HL-60 (cell line): ENCODE measurements at regions not wholly inside any gene's neighbourhood (a gene's known extent, or its start where the extent isn't known, plus 50 kb on each side); places are given as distances from the start of the nearest gene placed in this dataset.
A peak's percentile ranks its signal among the peaks of the same experiment; 100 is the strongest.

Experiments used
- DNase-seq, 2 experiments: peaks; one replicate each; pipeline ENCODE4 v3.0.0-alpha.2; 2010 to 2020; ENCODE audit warnings: low read depth in 1 of 2, low spot score in 1 of 2
- H3K27ac ChIP-seq: fragments of 250-450 bp; sonication (Bioruptor Pico); replicated peaks from 2 replicates; pipeline ENCODE4 v1.5.1; 2020; ENCODE audit warnings: mild to moderate bottlenecking, moderate library complexity
- H3K27me3 ChIP-seq: fragments of 250-450 bp; sonication (Bioruptor Pico); 2 replicates; pipeline ENCODE4 v1.5.1; 2021; ENCODE audit warnings: mild to moderate bottlenecking, moderate library complexity; ENCODE audit not compliant: insufficient read depth, poor library complexity, severe bottlenecking
- H3K4me3 ChIP-seq: replicated peaks from 2 replicates; pipeline ENCODE4 v1.5.1; 2011; ENCODE audit warnings: mild to moderate bottlenecking, control low read depth, low read length; ENCODE audit not compliant: insufficient read depth
- GABPA ChIP-seq: IDR thresholded peaks from 2 replicates; pipeline ENCODE4 v1.6.1; 2012; ENCODE audit warnings: low read depth
- POLR2AphosphoS5 ChIP-seq: IDR thresholded peaks from 2 replicates; pipeline ENCODE4 v1.6.1; 2012; ENCODE audit warnings: low read depth
- SPI1 ChIP-seq: IDR thresholded peaks from 2 replicates; pipeline ENCODE4 v1.6.1; 2012; ENCODE audit warnings: low read depth, mild to moderate bottlenecking, borderline replicate concordance
- TF ChIP-seq, protein P1 (sequence below): IDR thresholded peaks from 2 replicates; pipeline ENCODE4 v1.6.1; 2012; ENCODE audit warnings: low read depth; ENCODE audit not compliant: insufficient replicate concordance
- TF ChIP-seq, protein P2 (sequence below): IDR thresholded peaks from one replicate; pipeline ENCODE4 v1.5.1; 2011; ENCODE audit warnings: low read length, control low read depth, inconsistent platforms; ENCODE audit not compliant: insufficient read depth

DNA sequence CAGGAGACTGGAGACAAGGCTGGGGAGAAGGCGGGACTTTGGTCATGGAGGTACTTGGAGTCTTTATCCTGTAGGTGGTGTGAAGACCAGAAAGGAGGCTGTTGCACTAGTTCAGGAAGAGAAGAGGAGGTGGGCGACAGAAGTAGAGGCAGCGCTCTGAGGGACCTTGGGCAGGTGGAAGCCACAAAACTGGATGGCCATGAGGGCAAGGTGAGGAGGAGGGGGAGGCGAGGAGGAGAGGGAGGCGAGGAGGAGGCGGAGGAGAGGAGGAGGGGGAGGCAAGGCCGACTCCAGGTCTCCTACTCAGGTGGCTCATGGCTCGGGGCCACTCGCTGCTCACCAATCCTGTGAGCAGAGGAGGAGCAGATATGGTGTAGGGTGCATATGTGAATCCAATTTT, 125.6 kb downstream of the RPLP1 start:
- no peaks in the 10 kb centered on the region for H3K27me3 ChIP-seq
- no peak for DNase-seq

DNA sequence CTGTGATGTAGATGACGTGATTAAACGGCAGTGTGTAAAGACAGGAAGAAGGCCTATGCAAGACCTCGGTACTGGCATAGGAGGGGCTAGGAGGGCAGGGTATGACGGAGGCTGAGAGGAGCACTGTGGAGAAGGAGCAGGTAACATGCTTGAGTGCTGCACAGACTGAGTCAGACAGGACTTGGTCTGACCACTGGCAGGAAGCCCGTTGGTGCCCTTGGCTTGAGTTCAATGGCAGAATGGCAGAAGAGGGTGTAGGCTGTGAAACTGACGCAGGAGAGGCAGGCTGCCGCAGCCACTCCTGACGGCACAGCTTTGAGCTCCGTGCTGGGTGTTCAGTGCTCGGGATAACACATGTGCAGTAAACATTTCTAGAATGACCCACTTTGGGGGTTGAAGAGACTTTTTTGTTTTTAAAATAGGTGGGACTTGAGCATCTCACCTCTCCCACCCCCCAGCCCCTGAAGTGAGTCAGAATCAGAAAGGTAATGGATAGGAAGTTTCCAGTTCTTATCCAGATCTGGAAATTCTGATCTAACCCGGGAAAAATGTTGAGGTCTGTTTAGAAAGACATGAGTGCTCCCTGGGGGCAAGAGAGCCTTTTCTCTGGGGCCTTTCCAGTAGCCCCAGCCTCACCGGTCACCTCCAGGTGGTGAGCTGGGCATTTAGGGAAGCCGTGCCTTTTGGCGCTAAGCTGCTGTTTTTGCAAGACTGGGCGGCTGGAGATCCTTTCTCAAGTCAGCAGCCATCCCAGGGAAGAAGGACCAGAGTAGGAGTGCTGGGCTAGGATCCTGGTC, 126.4 kb downstream of the RPLP1 start:
- Histone ChIP-seq H3K4me3 (no peak overlapping the region), H3K27me3 (no peaks in the 10 kb centered on the region), H3K27ac (no peak overlapping the region)
- DNase-seq = peak in 1 of 2 experiments; percentile 17
- TF ChIP-seq, protein P1, sequence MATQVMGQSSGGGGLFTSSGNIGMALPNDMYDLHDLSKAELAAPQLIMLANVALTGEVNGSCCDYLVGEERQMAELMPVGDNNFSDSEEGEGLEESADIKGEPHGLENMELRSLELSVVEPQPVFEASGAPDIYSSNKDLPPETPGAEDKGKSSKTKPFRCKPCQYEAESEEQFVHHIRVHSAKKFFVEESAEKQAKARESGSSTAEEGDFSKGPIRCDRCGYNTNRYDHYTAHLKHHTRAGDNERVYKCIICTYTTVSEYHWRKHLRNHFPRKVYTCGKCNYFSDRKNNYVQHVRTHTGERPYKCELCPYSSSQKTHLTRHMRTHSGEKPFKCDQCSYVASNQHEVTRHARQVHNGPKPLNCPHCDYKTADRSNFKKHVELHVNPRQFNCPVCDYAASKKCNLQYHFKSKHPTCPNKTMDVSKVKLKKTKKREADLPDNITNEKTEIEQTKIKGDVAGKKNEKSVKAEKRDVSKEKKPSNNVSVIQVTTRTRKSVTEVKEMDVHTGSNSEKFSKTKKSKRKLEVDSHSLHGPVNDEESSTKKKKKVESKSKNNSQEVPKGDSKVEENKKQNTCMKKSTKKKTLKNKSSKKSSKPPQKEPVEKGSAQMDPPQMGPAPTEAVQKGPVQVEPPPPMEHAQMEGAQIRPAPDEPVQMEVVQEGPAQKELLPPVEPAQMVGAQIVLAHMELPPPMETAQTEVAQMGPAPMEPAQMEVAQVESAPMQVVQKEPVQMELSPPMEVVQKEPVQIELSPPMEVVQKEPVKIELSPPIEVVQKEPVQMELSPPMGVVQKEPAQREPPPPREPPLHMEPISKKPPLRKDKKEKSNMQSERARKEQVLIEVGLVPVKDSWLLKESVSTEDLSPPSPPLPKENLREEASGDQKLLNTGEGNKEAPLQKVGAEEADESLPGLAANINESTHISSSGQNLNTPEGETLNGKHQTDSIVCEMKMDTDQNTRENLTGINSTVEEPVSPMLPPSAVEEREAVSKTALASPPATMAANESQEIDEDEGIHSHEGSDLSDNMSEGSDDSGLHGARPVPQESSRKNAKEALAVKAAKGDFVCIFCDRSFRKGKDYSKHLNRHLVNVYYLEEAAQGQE = no peak
- no peak for TF ChIP-seq POLR2AphosphoS5
- TF ChIP-seq, protein P2, sequence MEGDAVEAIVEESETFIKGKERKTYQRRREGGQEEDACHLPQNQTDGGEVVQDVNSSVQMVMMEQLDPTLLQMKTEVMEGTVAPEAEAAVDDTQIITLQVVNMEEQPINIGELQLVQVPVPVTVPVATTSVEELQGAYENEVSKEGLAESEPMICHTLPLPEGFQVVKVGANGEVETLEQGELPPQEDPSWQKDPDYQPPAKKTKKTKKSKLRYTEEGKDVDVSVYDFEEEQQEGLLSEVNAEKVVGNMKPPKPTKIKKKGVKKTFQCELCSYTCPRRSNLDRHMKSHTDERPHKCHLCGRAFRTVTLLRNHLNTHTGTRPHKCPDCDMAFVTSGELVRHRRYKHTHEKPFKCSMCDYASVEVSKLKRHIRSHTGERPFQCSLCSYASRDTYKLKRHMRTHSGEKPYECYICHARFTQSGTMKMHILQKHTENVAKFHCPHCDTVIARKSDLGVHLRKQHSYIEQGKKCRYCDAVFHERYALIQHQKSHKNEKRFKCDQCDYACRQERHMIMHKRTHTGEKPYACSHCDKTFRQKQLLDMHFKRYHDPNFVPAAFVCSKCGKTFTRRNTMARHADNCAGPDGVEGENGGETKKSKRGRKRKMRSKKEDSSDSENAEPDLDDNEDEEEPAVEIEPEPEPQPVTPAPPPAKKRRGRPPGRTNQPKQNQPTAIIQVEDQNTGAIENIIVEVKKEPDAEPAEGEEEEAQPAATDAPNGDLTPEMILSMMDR = no peak

More for the DNA sequence above, 125.6 kb downstream of the RPLP1 start:
- TF ChIP-seq SPI1 = no peak
- TF ChIP-seq GABPA = no peak
- no peak for TF ChIP-seq POLR2AphosphoS5
- TF ChIP-seq, protein P2 = no peak
- TF ChIP-seq, protein P1 = no peak
- no peak overlapping the region for H3K4me3 ChIP-seq
- no peak overlapping the region for H3K27ac ChIP-seq

DNA sequence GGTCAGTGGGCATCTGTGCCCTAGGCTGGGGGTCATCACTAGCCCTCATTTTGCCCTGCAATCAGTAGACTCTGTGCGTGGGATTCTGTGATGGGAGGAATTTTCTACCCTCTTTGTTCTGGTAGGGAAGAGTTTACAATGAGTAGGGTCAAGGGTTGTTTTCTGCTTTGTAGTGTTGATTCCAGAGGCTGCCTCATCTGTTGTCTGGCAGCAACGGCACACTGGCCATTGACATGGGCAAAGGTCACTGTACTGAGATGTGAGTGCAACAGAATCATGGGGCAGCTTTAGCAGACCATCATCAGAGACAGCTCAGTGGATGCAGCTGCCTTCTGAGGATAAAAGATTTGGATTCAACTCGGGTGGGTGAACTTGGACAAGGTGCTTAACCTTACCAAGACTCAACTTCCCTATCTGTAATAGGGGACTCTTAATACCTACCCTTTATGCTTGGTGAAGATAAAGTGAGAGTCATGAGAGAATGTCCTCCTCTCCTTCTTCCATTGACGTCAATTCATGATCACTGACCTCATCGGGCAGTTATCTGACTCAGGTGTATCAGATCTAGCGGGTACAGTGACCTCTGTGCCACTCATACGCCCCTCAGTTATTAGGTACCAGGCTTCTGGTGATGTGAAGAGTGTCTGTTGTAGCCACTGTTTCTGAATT, 127.5 kb downstream of the RPLP1 start:
- H3K27me3 ChIP-seq = no peaks in the 10 kb centered on the region
- TF ChIP-seq, protein P2 = no peak
- TF ChIP-seq GABPA (no peak), POLR2AphosphoS5 (no peak), SPI1 (no peak)
- TF ChIP-seq, protein P1 = no peak
- H3K4me3 ChIP-seq = no peak overlapping the region
- no peak for DNase-seq
- no peak overlapping the region for H3K27ac ChIP-seq
